ENCODE measurements at regions not wholly inside any gene's neighbourhood (a gene's known extent, or its start where the extent isn't known, plus 50 kb on each side); places are given as distances from the start of the nearest gene placed in this dataset.

DNA sequence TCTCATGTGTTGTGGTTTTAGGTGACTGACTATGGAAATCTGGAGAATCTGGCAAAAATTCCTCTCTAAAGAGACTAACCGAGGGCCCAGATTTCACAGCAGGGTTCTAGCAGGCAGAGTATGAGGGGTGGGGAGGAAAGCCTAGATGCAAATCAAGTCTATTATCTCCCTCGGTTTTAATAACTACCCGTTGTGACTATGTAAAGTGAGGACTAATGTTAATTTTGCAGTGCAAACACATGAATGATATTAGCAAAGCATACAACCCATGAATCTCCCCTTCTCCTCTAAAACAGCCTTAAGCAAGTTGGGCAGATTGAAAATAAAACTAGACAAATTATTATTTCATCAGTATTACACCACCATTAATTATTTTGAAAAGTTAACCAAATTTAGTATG, 131.4 kb downstream of the SLITRK2 start:
- TF ChIP-seq CTCF (IDR thresholded peaks at IDR 0.05) (no peak), POLR2AphosphoS5 (IDR thresholded peaks at IDR 0.05) (no peak), POLR2A (IDR thresholded peaks at IDR 0.05) (no peak), EP300 (IDR thresholded peaks at IDR 0.05; ENCODE audit: low read depth) (no peak)

Measured in transverse colon (tissue), 4 donors.